HG03460 (cell line): ENCODE measurements at regions not wholly inside any gene's neighbourhood (a gene's known extent, or its start where the extent isn't known, plus 50 kb on each side); places are given as distances from the start of the nearest gene placed in this dataset.

Experiments
- ATAC-seq: cut with Tn5 transposase; IDR thresholded peaks from one replicate; pipeline ENCODE4 v1.9.1; 2021; ENCODE audit not compliant: unreplicated experiment

- no peak for ATAC-seq
Measured at GRCh38 chr13:47459512-47459911, 541.6 kb downstream of the SUCLA2 start.

GRCh38 chr13:47457626-47458025 is 543.4 kb downstream of the SUCLA2 start:
- ATAC-seq: no peak

GRCh38 chr13:47455626-47456025 is 545.4 kb downstream of the SUCLA2 start:
- no peak for ATAC-seq

GRCh38 chr13:47454986-47455385 is 546.1 kb downstream of the SUCLA2 start:
- ATAC-seq: no peak

GRCh38 chr13:47437406-47437805 is 540.6 kb upstream of the HTR2A start:
- ATAC-seq: no peak

- no peak for ATAC-seq
Measured at GRCh38 chr13:47433461-47434005, 536.7 kb upstream of the HTR2A start.

GRCh38 chr13:47426126-47426849 is 529.4 kb upstream of the HTR2A start:
- no peak for ATAC-seq

GRCh38 chr13:47421525-47421924 is 524.7 kb upstream of the HTR2A start:
- no peak for ATAC-seq

GRCh38 chr13:47420568-47420967 is 523.7 kb upstream of the HTR2A start:
- no peak for ATAC-seq

- ATAC-seq: no peak
Measured at GRCh38 chr13:47420020-47420419, 523.2 kb upstream of the HTR2A start.

- ATAC-seq: no peak
Measured at GRCh38 chr13:47418206-47418920, 521.5 kb upstream of the HTR2A start.

GRCh38 chr13:47417485-47417884 is 520.6 kb upstream of the HTR2A start:
- ATAC-seq: no peak

GRCh38 chr13:47415048-47415447 is 518.2 kb upstream of the HTR2A start:
- ATAC-seq: no peak

GRCh38 chr13:47413526-47413925 is 516.7 kb upstream of the HTR2A start:
- no peak for ATAC-seq

GRCh38 chr13:47413112-47413511 is 516.3 kb upstream of the HTR2A start:
- no peak for ATAC-seq

GRCh38 chr13:47409778-47410177 is 512.9 kb upstream of the HTR2A start:
- ATAC-seq: no peak

GRCh38 chr13:47408546-47409319 is 511.9 kb upstream of the HTR2A start:
- ATAC-seq: no peak

GRCh38 chr13:47407808-47408207 is 511.0 kb upstream of the HTR2A start:
- ATAC-seq: no peak

- no peak for ATAC-seq
Measured at GRCh38 chr13:47399599-47399998, 502.7 kb upstream of the HTR2A start.

- ATAC-seq: no peak
Measured at GRCh38 chr13:47397739-47398138, 500.9 kb upstream of the HTR2A start.

- no peak for ATAC-seq
Measured at GRCh38 chr13:47396915-47397314, 500.1 kb upstream of the HTR2A start.

GRCh38 chr13:47374741-47375140 is 477.9 kb upstream of the HTR2A start:
- no peak for ATAC-seq
